Panc1 (cell line): ENCODE measurements at regions not wholly inside any gene's neighbourhood (a gene's known extent, or its start where the extent isn't known, plus 50 kb on each side); places are given as distances from the start of the nearest gene placed in this dataset.

Experiments used
- POLR2AphosphoS5 ChIP-seq: IDR thresholded peaks from 2 replicates; pipeline ENCODE4 v1.6.1; 2012; ENCODE audit warnings: mild to moderate bottlenecking, low read depth, low read length, moderate library complexity
- TCF7L2 ChIP-seq: IDR thresholded peaks from 2 replicates; pipeline ENCODE4 v1.6.1; 2011; ENCODE audit warnings: mild to moderate bottlenecking, low read depth, low read length, inconsistent platforms
- TF ChIP-seq, protein P1 (sequence below): fragments of 450-650 bp; IDR thresholded peaks from 2 replicates; pipeline ENCODE4 v1.5.1; 2017; ENCODE audit warnings: mild to moderate bottlenecking
- TF ChIP-seq, protein P2 (sequence below), 2 experiments: IDR thresholded peaks; 2 replicates each; pipeline ENCODE4 v1.6.1; 2011 to 2012; ENCODE audit warnings: low read depth in 2 of 2, control low read depth in 1 of 2, low read length in 1 of 2, mild to moderate bottlenecking in 1 of 2, moderate library complexity in 1 of 2; ENCODE audit not compliant: insufficient read depth in 1 of 2

GRCh38 chr5:167900340-167900935, 391.0 kb upstream of the WWC1 start:
- TF ChIP-seq, protein P1, sequence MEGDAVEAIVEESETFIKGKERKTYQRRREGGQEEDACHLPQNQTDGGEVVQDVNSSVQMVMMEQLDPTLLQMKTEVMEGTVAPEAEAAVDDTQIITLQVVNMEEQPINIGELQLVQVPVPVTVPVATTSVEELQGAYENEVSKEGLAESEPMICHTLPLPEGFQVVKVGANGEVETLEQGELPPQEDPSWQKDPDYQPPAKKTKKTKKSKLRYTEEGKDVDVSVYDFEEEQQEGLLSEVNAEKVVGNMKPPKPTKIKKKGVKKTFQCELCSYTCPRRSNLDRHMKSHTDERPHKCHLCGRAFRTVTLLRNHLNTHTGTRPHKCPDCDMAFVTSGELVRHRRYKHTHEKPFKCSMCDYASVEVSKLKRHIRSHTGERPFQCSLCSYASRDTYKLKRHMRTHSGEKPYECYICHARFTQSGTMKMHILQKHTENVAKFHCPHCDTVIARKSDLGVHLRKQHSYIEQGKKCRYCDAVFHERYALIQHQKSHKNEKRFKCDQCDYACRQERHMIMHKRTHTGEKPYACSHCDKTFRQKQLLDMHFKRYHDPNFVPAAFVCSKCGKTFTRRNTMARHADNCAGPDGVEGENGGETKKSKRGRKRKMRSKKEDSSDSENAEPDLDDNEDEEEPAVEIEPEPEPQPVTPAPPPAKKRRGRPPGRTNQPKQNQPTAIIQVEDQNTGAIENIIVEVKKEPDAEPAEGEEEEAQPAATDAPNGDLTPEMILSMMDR, result no peak
- TF ChIP-seq TCF7L2, result no peak
- no peak for TF ChIP-seq POLR2AphosphoS5
- TF ChIP-seq, protein P2, sequence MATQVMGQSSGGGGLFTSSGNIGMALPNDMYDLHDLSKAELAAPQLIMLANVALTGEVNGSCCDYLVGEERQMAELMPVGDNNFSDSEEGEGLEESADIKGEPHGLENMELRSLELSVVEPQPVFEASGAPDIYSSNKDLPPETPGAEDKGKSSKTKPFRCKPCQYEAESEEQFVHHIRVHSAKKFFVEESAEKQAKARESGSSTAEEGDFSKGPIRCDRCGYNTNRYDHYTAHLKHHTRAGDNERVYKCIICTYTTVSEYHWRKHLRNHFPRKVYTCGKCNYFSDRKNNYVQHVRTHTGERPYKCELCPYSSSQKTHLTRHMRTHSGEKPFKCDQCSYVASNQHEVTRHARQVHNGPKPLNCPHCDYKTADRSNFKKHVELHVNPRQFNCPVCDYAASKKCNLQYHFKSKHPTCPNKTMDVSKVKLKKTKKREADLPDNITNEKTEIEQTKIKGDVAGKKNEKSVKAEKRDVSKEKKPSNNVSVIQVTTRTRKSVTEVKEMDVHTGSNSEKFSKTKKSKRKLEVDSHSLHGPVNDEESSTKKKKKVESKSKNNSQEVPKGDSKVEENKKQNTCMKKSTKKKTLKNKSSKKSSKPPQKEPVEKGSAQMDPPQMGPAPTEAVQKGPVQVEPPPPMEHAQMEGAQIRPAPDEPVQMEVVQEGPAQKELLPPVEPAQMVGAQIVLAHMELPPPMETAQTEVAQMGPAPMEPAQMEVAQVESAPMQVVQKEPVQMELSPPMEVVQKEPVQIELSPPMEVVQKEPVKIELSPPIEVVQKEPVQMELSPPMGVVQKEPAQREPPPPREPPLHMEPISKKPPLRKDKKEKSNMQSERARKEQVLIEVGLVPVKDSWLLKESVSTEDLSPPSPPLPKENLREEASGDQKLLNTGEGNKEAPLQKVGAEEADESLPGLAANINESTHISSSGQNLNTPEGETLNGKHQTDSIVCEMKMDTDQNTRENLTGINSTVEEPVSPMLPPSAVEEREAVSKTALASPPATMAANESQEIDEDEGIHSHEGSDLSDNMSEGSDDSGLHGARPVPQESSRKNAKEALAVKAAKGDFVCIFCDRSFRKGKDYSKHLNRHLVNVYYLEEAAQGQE (IDR thresholded peaks at IDR 0.05; ENCODE audit: insufficient read depth in 1 of 2, low read depth in 2 of 2, low read length in 1 of 2), result no peak
